Activated naive CD4-positive, alpha-beta T cell treated with Interleukin-2 at 50 U/mL for 16 hours (primary cell): ENCODE measurements at regions not wholly inside any gene's neighbourhood (a gene's known extent, or its start where the extent isn't known, plus 50 kb on each side); places are given as distances from the start of the nearest gene placed in this dataset.

ENCODE experiments used
- DNase-seq: peaks from one replicate; pipeline ENCODE4 v3.0.0-alpha.2; 2020

GRCh38 chr15:69530991-69531664 is 78.5 kb downstream of the RPLP1 start:
- DNase-seq: no peak

- no peak for DNase-seq
Observed at GRCh38 chr15:69531665-69532027, 79.0 kb downstream of the RPLP1 start.

GRCh38 chr15:69532066-69532465 is 79.4 kb downstream of the RPLP1 start:
- no peak for DNase-seq

GRCh38 chr15:69532856-69533255 is 80.2 kb downstream of the RPLP1 start:
- no peak for DNase-seq

- no peak for DNase-seq
Observed at GRCh38 chr15:69533522-69533921, 80.9 kb downstream of the RPLP1 start.

GRCh38 chr15:69535101-69535638 is 82.6 kb downstream of the RPLP1 start:
- DNase-seq: no peak

- DNase-seq: no peak
Observed at GRCh38 chr15:69535998-69536397, 83.4 kb downstream of the RPLP1 start.

GRCh38 chr15:69536726-69537512 is 84.3 kb downstream of the RPLP1 start:
- DNase-seq: no peak

- DNase-seq: no peak
Observed at GRCh38 chr15:69537901-69538300, 85.3 kb downstream of the RPLP1 start.

GRCh38 chr15:69538379-69538778 is 85.8 kb downstream of the RPLP1 start:
- no peak for DNase-seq

GRCh38 chr15:69539345-69539744 is 86.7 kb downstream of the RPLP1 start:
- DNase-seq: no peak

- DNase-seq: no peak
Observed at GRCh38 chr15:69540622-69541021, 88.0 kb downstream of the RPLP1 start.

GRCh38 chr15:69542028-69542427 is 89.4 kb downstream of the RPLP1 start:
- DNase-seq: no peak

- no peak for DNase-seq
Observed at GRCh38 chr15:69543681-69544364, 91.2 kb downstream of the RPLP1 start.

GRCh38 chr15:69544365-69545113 is 91.9 kb downstream of the RPLP1 start:
- no peak for DNase-seq

GRCh38 chr15:69546182-69546581 is 93.6 kb downstream of the RPLP1 start:
- no peak for DNase-seq

GRCh38 chr15:69548395-69549180 is 96.0 kb downstream of the RPLP1 start:
- DNase-seq: no peak

GRCh38 chr15:69551391-69552056 is 98.9 kb downstream of the RPLP1 start:
- no peak for DNase-seq

- DNase-seq: no peak
Observed at GRCh38 chr15:69552057-69552815, 99.6 kb downstream of the RPLP1 start.

GRCh38 chr15:69553686-69554085 is 101.1 kb downstream of the RPLP1 start:
- no peak for DNase-seq
